NOMO-1 (cell line): ENCODE measurements at regions not wholly inside any gene's neighbourhood (a gene's known extent, or its start where the extent isn't known, plus 50 kb on each side); places are given as distances from the start of the nearest gene placed in this dataset.
A peak's percentile ranks its signal among the peaks of the same experiment; 100 is the strongest.

Experiments used
- DNase-seq, 2 experiments: peaks; one replicate each; lab custom pipeline; 2025; ENCODE audit not compliant: unreplicated experiment in 2 of 2; lab: John Stamatoyannopoulos, UW

- no peak for DNase-seq
These were observed 134.1 kb upstream of the HES1 start for GRCh38 chr3:194001728-194002459.

DNA sequence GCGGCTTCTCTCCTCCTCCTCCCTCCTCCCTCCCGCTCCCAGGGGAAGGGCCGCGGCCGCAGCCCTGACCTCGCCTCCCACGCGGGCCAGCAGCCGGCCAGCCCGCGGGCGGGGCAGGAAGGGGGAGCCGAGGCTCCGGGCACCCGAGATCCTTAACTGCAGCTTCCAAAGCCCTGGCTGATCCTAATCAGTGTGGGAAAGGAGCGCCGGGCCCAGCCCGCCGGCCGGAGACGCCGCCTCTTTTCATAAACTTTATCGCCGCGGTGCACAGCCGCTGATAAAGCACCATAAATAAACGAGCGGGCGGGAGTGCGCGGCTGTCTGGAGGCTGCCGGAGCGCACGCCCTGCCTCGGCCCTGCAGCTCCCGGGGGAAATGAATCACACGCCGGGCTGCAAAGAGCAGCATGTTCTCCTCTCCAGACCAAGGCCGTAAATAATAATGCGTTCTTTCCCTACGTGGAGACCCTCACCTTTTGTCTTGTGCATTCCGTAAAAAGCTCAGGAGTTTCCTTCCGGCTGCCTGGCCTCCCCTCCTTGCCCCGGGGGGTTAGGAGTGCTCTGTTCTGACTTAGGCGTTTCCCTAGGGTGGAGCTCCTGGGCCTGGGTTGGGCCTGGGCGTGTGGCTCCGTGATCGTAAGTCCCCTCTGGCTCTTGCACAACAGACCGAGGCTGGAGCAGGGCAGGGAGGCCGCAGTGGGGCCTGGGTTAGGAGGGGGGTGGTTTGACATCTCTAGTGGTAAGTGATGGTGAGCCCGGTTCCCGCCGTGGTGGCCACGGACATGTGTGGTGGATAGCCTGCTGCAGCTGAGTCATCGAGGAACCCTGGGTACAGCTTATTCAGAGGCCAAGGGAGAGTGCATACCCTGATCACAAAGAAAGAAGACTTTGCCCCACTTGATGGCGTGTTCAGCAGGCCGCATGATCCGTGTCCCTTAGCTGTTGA lies 132.6 kb upstream of the HES1 start:
- DNase-seq, result peak; percentile 96 to 99

DNA sequence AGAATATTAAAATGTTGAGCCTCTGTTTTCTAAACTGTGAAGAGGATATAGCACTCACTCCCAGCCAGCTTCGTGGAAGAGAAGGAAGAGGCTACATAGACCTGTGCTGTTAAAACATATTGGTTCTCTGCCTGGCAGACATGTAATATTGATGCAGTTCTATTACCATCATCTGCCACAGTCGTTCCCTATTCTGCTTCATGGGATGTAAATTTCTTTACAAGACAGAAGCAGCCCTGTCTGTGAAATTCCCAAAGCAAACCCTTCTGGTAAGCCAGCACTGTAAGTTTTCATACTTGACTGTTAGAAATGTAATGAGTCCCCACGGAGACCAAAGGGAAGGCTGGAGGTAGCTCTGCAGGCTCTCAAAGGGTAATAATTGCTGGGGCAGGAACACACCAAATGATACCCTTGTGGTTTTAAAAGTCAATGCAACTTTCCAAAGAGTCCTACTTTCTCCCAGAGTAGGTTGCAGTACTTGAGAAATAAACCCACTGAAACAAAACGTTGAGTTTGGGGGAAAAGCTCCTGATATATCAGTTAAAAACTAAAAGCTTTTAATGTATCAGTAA lies 129.9 kb upstream of the HES1 start:
- no peak for DNase-seq

- no peak for DNase-seq
These were observed 128.2 kb upstream of the HES1 start for GRCh38 chr3:194007592-194008337.

GRCh38 chr3:194009019-194009418 lies 126.9 kb upstream of the HES1 start:
- DNase-seq, result no peak

GRCh38 chr3:194009892-194010533 lies 125.9 kb upstream of the HES1 start:
- DNase-seq, result no peak

DNA sequence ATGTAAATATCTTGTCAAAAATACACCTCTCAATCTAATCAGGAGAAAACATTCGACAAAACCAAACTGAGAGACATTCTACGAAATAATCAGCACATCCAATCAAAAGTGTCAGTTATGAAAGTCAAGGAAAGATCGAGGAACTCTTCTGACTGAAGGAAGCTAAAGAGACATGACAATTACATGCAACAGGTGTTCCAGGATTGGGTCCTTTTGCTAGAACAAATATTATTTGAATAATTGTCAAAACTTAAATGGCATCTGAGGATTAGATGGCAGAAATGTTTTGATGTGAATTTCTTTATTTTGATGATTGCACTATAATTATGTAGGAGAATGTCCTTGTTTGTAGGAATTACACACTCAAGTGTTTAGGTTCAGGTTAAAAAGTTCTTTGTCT lies 124.1 kb upstream of the HES1 start:
- DNase-seq, result no peak

DNA sequence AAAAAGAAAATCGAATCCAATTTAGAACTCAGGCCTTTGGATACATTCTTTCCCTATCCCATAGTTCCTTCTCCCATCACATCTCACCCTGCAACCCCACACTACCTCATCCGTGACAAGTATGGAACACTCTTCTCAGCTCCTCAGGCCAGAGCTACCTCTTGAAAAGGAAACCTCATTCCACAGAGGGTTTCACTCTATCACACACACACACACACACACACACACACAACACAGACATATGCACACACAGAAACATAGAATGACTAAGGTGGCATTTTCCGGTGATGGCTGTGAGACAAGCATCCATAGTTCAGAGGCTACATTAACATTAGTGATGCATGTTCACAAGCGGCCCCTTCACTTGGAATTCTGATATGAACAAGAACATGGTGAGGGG lies 122.0 kb upstream of the HES1 start:
- DNase-seq, result no peak

DNA sequence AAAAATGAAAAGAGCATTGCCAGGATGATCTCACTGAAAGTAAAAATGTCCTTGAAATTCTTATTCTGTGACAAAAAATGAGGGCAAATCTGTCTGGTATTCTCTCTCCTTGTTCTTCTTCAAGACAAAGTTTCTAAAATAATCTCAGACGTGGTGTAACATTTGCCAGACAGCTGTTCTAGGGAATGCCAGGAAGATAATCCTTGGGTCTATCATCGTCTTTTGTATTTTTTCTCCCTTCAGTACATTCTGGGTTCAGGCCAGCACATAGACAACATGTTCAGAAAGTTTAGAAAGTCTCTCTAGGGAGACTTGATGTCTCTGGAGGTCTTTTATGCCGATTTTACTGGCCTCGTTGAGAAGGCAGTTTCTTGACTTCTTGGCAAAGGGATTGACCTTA lies 121.2 kb upstream of the HES1 start:
- DNase-seq, result no peak

DNA sequence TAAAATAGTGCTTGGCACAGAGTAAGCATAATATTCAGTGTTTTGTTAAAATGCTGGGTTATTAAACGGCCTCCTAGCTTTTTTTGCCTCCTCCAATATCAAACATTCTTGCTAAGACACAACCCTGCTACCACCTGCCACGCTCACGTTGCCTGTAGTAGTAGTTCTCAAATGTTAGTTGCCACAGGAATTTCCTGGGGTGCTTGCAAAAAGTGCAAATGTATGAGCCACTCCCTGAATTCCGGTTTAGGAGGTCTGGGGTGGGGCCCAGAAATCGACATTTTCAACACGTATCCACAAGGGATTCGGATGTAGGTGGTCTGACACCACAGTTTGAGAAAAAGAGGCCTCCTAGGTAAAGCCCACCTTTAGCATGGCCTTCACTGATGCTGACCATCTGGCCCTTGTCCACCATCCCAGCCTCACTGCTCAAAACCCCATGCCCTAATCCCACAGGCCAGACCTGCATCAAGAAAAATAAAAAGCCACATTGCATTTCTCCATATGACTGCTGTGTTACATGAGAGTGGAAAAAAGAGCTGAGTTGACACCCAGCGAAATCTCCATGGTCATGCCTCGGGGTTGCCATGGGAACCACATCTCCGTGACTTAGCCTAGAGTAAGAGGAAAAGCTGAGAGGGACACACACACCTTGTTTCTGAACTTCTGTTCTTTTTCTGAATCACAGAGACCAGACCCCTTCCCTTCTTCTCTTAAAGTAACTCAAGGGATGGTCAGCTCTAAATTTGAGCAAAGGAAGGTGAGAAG lies 116.4 kb upstream of the HES1 start:
- DNase-seq, result no peak

GRCh38 chr3:194022052-194022451 lies 113.9 kb upstream of the HES1 start:
- DNase-seq, result no peak

DNA sequence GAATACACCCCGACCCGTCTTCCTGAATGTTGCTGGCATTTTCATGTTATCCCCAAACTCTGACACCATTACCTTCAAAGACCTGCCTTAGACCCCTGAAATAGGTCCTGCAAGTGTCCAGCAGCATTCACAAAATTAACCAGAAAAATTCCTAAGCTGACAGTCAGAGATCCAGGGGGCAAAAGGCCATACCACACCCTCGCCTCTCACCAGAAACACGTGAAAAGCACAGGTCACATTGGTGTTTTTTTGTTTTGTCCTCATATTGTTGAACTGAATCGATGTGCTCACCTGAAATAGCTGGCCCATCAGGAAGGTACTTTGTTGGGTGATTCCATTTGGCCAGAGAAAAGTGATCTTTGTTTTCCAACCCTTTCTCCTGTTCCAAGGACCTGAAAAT lies 113.1 kb upstream of the HES1 start:
- no peak for DNase-seq

- no peak for DNase-seq
These were observed 112.3 kb upstream of the HES1 start for GRCh38 chr3:194023501-194024280.

DNA sequence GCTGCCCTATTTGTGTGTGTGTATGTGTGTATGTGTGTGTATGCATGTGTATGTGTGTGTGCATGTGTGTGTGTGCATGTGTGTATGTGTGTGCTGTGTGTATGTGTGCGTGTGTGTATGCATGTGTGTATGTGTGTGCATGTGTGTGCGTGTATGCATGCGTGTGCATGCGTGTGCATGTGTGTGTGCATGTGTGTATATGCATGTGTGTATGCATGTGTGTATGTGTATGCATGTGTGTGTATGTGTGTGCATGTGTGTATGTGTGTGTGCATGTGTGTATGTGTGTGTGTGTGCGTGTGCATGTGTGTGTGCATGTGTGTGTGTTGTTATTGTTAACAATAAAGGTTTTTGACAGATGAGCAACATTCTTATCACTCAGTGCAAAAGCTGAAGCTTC lies 110.8 kb upstream of the HES1 start:
- DNase-seq, result no peak

- no peak for DNase-seq
These were observed 110.0 kb upstream of the HES1 start for GRCh38 chr3:194025951-194026350.

- DNase-seq, result no peak
These were observed 107.4 kb upstream of the HES1 start for GRCh38 chr3:194028434-194029004.

DNA sequence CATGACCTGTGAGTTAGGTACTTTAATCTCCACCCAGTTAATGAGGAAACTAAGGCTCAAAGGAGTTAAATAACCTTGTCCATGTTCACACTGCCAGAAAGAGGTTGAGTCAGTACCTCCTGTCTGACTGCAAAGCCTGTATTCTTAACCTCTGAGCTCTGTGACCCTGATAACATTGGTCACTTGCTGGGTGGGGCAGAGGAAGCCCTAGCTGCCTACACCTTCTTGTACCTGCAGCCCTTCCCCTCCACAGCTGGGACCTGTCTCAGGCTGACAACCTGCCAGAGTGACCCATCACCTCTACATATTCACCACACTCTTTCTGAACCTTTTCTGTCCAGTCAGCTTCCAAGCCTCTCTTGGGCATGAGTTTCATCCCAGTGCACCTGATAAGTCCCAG lies 106.1 kb upstream of the HES1 start:
- no peak for DNase-seq

- DNase-seq, result no peak
These were observed 105.6 kb upstream of the HES1 start for GRCh38 chr3:194030372-194030771.

GRCh38 chr3:194031349-194031748 lies 104.6 kb upstream of the HES1 start:
- DNase-seq, result no peak
